ENCODE measurements at regions not wholly inside any gene's neighbourhood (a gene's known extent, or its start where the extent isn't known, plus 50 kb on each side); places are given as distances from the start of the nearest gene placed in this dataset.

GRCh38 chr5:125041798-125042197 lies 295.4 kb upstream of the ZNF608 start:
- TF ChIP-seq ZFX (CRISPR knock-in tag; IDR thresholded peaks at IDR 0.05; ENCODE audit: low read depth), result no peak
- TF ChIP-seq ZFP41 (CRISPR knock-in tag; IDR thresholded peaks at IDR 0.05; ENCODE audit: borderline replicate concordance), result no peak
- TF ChIP-seq, protein P1, sequence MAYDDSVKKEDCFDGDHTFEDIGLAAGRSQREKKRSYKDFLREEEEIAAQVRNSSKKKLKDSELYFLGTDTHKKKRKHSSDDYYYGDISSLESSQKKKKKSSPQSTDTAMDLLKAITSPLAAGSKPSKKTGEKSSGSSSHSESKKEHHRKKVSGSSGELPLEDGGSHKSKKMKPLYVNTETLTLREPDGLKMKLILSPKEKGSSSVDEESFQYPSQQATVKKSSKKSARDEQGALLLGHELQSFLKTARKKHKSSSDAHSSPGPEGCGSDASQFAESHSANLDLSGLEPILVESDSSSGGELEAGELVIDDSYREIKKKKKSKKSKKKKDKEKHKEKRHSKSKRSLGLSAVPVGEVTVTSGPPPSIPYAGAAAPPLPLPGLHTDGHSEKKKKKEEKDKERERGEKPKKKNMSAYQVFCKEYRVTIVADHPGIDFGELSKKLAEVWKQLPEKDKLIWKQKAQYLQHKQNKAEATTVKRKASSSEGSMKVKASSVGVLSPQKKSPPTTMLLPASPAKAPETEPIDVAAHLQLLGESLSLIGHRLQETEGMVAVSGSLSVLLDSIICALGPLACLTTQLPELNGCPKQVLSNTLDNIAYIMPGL (CRISPR knock-in tag; IDR thresholded peaks at IDR 0.05; ENCODE audit: borderline replicate concordance in 1 of 2, low read depth in 1 of 2), result no peak
- no peak for TF ChIP-seq HMGA1 (CRISPR knock-in tag; conservative IDR thresholded peaks at IDR 0.05)
- TF ChIP-seq, protein P2, sequence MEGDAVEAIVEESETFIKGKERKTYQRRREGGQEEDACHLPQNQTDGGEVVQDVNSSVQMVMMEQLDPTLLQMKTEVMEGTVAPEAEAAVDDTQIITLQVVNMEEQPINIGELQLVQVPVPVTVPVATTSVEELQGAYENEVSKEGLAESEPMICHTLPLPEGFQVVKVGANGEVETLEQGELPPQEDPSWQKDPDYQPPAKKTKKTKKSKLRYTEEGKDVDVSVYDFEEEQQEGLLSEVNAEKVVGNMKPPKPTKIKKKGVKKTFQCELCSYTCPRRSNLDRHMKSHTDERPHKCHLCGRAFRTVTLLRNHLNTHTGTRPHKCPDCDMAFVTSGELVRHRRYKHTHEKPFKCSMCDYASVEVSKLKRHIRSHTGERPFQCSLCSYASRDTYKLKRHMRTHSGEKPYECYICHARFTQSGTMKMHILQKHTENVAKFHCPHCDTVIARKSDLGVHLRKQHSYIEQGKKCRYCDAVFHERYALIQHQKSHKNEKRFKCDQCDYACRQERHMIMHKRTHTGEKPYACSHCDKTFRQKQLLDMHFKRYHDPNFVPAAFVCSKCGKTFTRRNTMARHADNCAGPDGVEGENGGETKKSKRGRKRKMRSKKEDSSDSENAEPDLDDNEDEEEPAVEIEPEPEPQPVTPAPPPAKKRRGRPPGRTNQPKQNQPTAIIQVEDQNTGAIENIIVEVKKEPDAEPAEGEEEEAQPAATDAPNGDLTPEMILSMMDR (CRISPR knock-in tag; IDR thresholded peaks at IDR 0.05), result no peak
- TF ChIP-seq, protein P3, sequence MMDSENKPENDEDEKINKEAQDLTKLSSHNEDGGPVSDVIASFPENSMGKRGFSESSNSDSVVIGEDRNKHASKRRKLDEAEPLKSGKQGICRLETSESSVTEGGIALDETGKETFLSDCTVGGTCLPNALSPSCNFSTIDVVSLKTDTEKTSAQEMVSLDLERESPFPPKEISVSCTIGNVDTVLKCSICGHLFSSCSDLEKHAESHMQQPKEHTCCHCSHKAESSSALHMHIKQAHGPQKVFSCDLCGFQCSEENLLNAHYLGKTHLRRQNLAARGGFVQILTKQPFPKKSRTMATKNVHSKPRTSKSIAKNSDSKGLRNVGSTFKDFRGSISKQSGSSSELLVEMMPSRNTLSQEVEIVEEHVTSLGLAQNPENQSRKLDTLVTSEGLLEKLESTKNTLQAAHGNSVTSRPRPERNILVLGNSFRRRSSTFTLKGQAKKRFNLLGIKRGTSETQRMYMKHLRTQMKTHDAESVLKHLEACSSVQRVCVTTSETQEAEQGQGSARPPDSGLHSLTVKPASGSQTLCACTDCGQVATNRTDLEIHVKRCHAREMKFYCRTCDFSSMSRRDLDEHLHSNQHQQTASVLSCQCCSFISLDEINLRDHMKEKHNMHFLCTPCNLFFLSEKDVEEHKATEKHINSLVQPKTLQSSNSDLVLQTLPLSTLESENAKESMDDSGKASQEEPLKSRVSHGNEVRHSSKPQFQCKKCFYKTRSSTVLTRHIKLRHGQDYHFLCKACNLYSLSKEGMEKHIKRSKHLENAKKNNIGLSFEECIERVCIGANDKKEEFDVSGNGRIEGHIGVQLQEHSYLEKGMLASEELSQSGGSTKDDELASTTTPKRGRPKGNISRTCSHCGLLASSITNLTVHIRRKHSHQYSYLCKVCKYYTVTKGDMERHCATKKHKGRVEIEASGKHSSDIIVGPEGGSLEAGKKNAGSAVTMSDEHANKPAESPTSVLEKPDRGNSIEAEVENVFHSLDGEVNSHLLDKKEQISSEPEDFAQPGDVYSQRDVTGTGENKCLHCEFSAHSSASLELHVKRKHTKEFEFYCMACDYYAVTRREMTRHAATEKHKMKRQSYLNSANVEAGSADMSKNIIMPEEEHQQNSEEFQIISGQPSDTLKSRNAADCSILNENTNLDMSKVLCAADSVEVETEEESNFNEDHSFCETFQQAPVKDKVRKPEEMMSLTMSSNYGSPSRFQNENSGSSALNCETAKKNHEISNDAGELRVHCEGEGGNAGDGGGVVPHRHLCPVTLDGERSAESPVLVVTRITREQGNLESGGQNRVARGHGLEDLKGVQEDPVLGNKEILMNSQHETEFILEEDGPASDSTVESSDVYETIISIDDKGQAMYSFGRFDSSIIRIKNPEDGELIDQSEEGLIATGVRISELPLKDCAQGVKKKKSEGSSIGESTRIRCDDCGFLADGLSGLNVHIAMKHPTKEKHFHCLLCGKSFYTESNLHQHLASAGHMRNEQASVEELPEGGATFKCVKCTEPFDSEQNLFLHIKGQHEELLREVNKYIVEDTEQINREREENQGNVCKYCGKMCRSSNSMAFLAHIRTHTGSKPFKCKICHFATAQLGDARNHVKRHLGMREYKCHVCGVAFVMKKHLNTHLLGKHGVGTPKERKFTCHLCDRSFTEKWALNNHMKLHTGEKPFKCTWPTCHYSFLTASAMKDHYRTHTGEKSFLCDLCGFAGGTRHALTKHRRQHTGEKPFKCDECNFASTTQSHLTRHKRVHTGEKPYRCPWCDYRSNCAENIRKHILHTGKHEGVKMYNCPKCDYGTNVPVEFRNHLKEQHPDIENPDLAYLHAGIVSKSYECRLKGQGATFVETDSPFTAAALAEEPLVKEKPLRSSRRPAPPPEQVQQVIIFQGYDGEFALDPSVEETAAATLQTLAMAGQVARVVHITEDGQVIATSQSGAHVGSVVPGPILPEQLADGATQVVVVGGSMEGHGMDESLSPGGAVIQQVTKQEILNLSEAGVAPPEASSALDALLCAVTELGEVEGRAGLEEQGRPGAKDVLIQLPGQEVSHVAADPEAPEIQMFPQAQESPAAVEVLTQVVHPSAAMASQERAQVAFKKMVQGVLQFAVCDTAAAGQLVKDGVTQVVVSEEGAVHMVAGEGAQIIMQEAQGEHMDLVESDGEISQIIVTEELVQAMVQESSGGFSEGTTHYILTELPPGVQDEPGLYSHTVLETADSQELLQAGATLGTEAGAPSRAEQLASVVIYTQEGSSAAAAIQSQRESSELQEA (CRISPR knock-in tag; IDR thresholded peaks at IDR 0.05; ENCODE audit: not compliant biosample characterization), result no peak
- no peak for TF ChIP-seq BRD4 (CRISPR knock-in tag; IDR thresholded peaks at IDR 0.05)
- no peak for TF ChIP-seq RAD21 (CRISPR knock-in tag; IDR thresholded peaks at IDR 0.05)
- TF ChIP-seq SIN3B (IDR thresholded peaks at IDR 0.05; ENCODE audit: low read length), result no peak

All from HepG2 (cell line).